ENCODE measurements at regions not wholly inside any gene's neighbourhood (a gene's known extent, or its start where the extent isn't known, plus 50 kb on each side); places are given as distances from the start of the nearest gene placed in this dataset.

DNA sequence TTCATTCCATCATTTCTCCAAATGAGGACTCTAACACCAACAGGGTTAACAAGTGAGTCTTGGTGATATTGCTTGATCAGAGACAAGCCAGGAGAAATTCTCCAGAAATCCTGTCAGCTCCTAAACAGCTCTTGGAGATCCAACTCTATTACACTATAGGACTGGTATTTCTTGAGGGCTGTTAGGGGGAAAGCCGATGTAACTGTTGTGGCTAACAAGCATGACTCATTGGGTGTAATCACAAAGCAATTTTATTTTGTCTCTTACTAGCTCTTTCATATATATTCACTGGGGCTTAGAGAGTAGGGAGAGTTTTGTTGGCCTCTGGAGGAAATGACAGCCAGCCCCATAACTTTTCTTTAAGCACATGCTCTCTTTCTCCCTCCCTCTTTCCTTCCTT is 613.7 kb upstream of the USP9Y start:
- no peak for DNase-seq
- peak in 1 of 2 donors; percentile 70 for ATAC-seq
- intact Hi-C loops (cut with DNase I): no loop called here
